GM06990 (cell line): ENCODE measurements at regions not wholly inside any gene's neighbourhood (a gene's known extent, or its start where the extent isn't known, plus 50 kb on each side); places are given as distances from the start of the nearest gene placed in this dataset.

Experiments
- DNase-seq: peaks from one replicate; pipeline ENCODE4 v3.0.0-alpha.2; 2011; ENCODE audit not compliant: insufficient read length; ENCODE audit errors: extremely low read depth
- H3K27me3 ChIP-seq: replicated peaks from 2 replicates; pipeline ENCODE4 v1.6.0; 2011; ENCODE audit warnings: low read length; ENCODE audit not compliant: control insufficient read depth, insufficient read depth
- H3K36me3 ChIP-seq: 2 replicates; pipeline ENCODE4 v1.5.1; 2011; ENCODE audit warnings: low read length; ENCODE audit not compliant: control insufficient read depth, insufficient read depth
- H3K4me3 ChIP-seq: replicated peaks from 2 replicates; pipeline ENCODE4 v1.5.1; 2011; ENCODE audit warnings: low read depth, mild to moderate bottlenecking, control low read depth, low read length
- CTCF ChIP-seq: IDR thresholded peaks from 2 replicates; pipeline ENCODE4 v1.5.1; 2011; ENCODE audit warnings: low read length, control low read depth, mild to moderate bottlenecking, inconsistent platforms; ENCODE audit not compliant: insufficient read depth, poor library complexity, severe bottlenecking

- TF ChIP-seq CTCF, result no peak
- no peak for DNase-seq
- Histone ChIP-seq H3K4me3 (no peak overlapping the region), H3K36me3 (no peaks in the 10 kb centered on the region), H3K27me3 (no peaks in the 10 kb centered on the region)
These were observed 207.7 kb upstream of the SLC16A7 start for GRCh38 chr12:59388176-59388575.

GRCh38 chr12:59386236-59386635 lies 209.6 kb upstream of the SLC16A7 start:
- no peaks in the 10 kb centered on the region for H3K27me3 ChIP-seq
- H3K4me3 ChIP-seq, result no peak overlapping the region
- no peak for DNase-seq
- no peak for TF ChIP-seq CTCF
- H3K36me3 ChIP-seq, result no peaks in the 10 kb centered on the region

GRCh38 chr12:59383079-59383822 lies 212.6 kb upstream of the SLC16A7 start:
- Histone ChIP-seq H3K36me3 (no peaks in the 10 kb centered on the region), H3K27me3 (no peaks in the 10 kb centered on the region), H3K4me3 (no peak overlapping the region)
- TF ChIP-seq CTCF, result no peak
- no peak for DNase-seq

- no peaks in the 10 kb centered on the region for H3K36me3 ChIP-seq
- no peak for DNase-seq
- no peaks in the 10 kb centered on the region for H3K27me3 ChIP-seq
- H3K4me3 ChIP-seq, result no peak overlapping the region
- no peak for TF ChIP-seq CTCF
These were observed 213.3 kb upstream of the SLC16A7 start for GRCh38 chr12:59382282-59383078.

GRCh38 chr12:59381106-59381505 lies 214.7 kb upstream of the SLC16A7 start:
- Histone ChIP-seq H3K27me3 (no peaks in the 10 kb centered on the region), H3K4me3 (no peak overlapping the region), H3K36me3 (no peaks in the 10 kb centered on the region)
- DNase-seq, result no peak
- no peak for TF ChIP-seq CTCF

- no peak for DNase-seq
- no peaks in the 10 kb centered on the region for H3K27me3 ChIP-seq
- H3K4me3 ChIP-seq, result no peak overlapping the region
- H3K36me3 ChIP-seq, result no peaks in the 10 kb centered on the region
- TF ChIP-seq CTCF, result no peak
These were observed 220.2 kb upstream of the SLC16A7 start for GRCh38 chr12:59375633-59376032.
